ENCODE measurements at regions not wholly inside any gene's neighbourhood (a gene's known extent, or its start where the extent isn't known, plus 50 kb on each side); places are given as distances from the start of the nearest gene placed in this dataset.

DNA sequence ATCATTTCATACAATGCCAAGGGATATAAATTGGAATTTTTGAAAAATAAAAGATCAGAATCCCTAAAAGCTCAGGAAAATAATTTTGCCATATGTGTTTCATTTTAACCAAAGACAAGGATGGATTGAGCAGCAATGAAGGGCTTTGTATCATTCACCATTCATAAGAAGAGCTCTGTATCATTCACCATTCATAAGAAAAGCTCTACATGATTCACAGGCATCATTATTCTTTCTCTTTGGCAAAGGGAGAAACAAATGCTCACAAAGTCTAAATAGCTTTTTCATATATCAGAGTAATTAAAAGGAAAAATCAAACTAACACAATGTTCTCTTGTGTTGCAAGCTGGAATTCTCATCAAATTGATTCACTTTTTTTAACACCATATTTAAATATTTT, 169.1 kb upstream of the MC4R start:
- no peaks in the 10 kb centered on the region for H3K27me3 ChIP-seq (ENCODE audit: control insufficient read depth in 2 of 2, insufficient read depth in 1 of 2, low read length in 1 of 2)
- no peaks in the 10 kb centered on the region for H3K9me3 ChIP-seq (ENCODE audit: control insufficient read depth in 2 of 2, insufficient read depth in 1 of 2, low read length in 1 of 2)
- no peak overlapping the region for H3K27ac ChIP-seq (ENCODE audit: low read depth in 1 of 2, low read length in 1 of 2)
- no peak overlapping the region for H3K4me3 ChIP-seq (ENCODE audit: low read length in 2 of 2)
- no peaks in the 10 kb centered on the region for H3K36me3 ChIP-seq (ENCODE audit: control insufficient read depth in 2 of 2, insufficient read depth in 2 of 2, low read length in 1 of 2)
- DNase-seq (ENCODE audit: low read depth in 6 of 9, low spot score in 9 of 9): no peak
- H3K4me1 ChIP-seq (ENCODE audit: control insufficient read depth in 2 of 2, insufficient read depth in 2 of 2, low read length in 2 of 2): no peaks in the 10 kb centered on the region

DNA sequence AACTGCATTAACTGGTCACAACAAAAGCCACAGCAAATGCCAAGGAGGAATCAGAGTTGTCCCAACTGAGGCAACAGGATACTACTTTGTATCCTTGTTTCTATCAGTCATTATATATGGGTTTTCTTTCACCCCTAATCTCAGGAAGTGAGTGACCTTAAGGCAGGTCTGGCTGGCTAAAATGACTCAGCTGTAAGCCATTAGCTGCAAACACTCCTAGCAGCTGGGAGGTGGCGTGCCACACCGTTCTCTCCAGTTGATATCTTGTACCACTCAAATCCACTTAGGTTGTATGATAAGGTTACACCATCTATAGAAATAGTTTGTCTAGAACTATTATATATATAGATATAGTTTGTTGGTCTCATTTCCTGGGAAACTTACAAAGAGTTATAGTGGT, 171.1 kb upstream of the MC4R start:
- no peaks in the 10 kb centered on the region for H3K27me3 ChIP-seq (ENCODE audit: control insufficient read depth in 2 of 2, insufficient read depth in 1 of 2, low read length in 1 of 2)
- 97% methylated on average over 2 of the region's 2 CpGs for WGBS
- no peak overlapping the region for H3K4me3 ChIP-seq (ENCODE audit: low read length in 2 of 2)
- no peaks in the 10 kb centered on the region for H3K4me1 ChIP-seq (ENCODE audit: control insufficient read depth in 2 of 2, insufficient read depth in 2 of 2, low read length in 2 of 2)
- DNase-seq (ENCODE audit: low read depth in 6 of 9, low spot score in 9 of 9): no peak
- no peak overlapping the region for H3K27ac ChIP-seq (ENCODE audit: low read depth in 1 of 2, low read length in 1 of 2)
- H3K9me3 ChIP-seq (ENCODE audit: control insufficient read depth in 2 of 2, insufficient read depth in 1 of 2, low read length in 1 of 2): no peaks in the 10 kb centered on the region
- H3K36me3 ChIP-seq (ENCODE audit: control insufficient read depth in 2 of 2, insufficient read depth in 2 of 2, low read length in 1 of 2): no peaks in the 10 kb centered on the region

DNA sequence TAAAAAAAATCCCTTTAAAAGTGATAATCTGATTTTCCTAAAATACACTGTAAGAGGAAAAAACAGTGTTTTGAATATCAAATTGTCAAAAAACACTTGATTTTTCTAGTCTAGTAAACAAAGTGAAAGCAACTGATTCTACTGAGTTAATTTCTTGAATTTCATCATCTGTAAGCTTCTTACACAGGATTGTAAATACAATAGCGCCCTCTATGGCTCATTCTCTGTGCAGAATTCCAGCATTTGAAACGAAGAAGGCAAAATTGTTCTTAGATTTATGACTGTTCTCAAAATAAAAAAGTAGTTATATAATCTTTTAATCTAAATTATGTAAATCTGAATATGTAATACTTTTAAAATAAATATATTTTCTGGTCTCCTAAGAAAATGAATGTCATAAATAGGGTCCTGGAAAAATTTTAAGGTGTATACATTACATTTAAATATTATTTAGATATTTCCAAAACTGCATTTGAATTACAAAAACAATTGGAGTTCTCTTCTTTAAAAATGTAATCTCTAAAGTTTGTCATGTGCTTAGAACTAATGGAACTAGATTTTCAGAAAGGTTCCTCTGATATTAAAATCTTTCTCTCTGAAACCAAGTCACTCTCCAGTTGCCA, 176.9 kb upstream of the MC4R start:
- 1% methylated on average over 2 of the region's 2 CpGs for WGBS
- H3K9me3 ChIP-seq (ENCODE audit: control insufficient read depth in 2 of 2, insufficient read depth in 1 of 2, low read length in 1 of 2): peaks cover 0 to 12% of the 10 kb centered on the region in 2 donors
- no peak overlapping the region for H3K27ac ChIP-seq (ENCODE audit: low read depth in 1 of 2, low read length in 1 of 2)
- no peaks in the 10 kb centered on the region for H3K36me3 ChIP-seq (ENCODE audit: control insufficient read depth in 2 of 2, insufficient read depth in 2 of 2, low read length in 1 of 2)
- no peaks in the 10 kb centered on the region for H3K4me1 ChIP-seq (ENCODE audit: control insufficient read depth in 2 of 2, insufficient read depth in 2 of 2, low read length in 2 of 2)
- DNase-seq (ENCODE audit: low read depth in 6 of 9, low spot score in 9 of 9): peak in 8 of 9 donors; percentile 23 to 79 (median 35)
- H3K4me3 ChIP-seq (ENCODE audit: low read length in 2 of 2): no peak overlapping the region
- H3K27me3 ChIP-seq (ENCODE audit: control insufficient read depth in 2 of 2, insufficient read depth in 1 of 2, low read length in 1 of 2): no peaks in the 10 kb centered on the region

DNA sequence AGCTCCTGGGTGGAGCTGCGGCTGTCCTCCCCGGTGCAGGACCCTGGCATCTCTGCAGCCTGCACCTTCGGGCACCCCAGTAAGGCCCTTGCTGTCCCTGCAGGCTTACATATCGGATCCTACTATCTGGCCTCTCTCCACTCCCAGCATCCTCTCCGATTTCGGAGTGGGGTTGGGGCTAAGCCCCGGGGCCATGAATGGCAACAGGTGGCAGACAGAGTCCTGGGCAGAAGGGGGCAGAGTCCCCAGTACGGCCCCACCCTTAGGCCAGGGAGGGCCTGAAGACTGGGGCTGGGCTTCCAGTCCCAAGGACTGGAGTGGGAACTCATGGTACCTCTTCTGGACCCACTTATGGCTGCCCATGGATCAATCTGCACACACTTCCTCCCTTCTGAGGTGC, 180.4 kb upstream of the MC4R start:
- no peak for DNase-seq (ENCODE audit: low read depth in 6 of 9, low spot score in 9 of 9)
- Histone ChIP-seq H3K9me3 (ENCODE audit: control insufficient read depth in 2 of 2, insufficient read depth in 1 of 2, low read length in 1 of 2) (peaks cover 0 to 22% of the 10 kb centered on the region in 2 donors), H3K36me3 (ENCODE audit: control insufficient read depth in 2 of 2, insufficient read depth in 2 of 2, low read length in 1 of 2) (no peaks in the 10 kb centered on the region), H3K4me1 (ENCODE audit: control insufficient read depth in 2 of 2, insufficient read depth in 2 of 2, low read length in 2 of 2) (peaks cover 0 to 4% of the 10 kb centered on the region in 2 donors), H3K27ac (ENCODE audit: low read depth in 1 of 2, low read length in 1 of 2) (no peak overlapping the region), H3K4me3 (ENCODE audit: low read length in 2 of 2) (no peak overlapping the region), H3K27me3 (ENCODE audit: control insufficient read depth in 2 of 2, insufficient read depth in 1 of 2, low read length in 1 of 2) (no peaks in the 10 kb centered on the region)
- WGBS: 95% methylated on average over 8 of the region's 8 CpGs

DNA sequence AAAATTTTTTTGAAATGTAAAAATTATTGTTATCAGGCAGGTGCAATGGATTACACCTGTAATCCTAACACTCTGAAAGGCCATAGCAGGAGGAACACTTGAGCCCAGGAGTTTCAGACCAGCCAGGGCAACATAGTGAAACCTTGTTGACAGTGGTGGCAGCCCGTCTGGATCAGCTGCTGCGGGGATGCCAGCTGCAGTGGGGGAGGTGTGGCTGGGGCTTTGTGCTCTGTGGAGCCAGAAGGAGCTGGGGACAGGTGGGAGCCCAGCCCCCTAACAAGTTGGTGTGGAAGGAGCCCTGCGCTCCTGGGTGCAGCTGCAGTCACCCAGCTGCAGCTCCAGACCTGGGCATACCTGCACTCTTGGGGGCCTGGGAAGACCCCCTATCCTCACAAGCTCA, 182.4 kb upstream of the MC4R start:
- H3K27ac ChIP-seq (ENCODE audit: low read depth in 1 of 2, low read length in 1 of 2): no peak overlapping the region

DNA sequence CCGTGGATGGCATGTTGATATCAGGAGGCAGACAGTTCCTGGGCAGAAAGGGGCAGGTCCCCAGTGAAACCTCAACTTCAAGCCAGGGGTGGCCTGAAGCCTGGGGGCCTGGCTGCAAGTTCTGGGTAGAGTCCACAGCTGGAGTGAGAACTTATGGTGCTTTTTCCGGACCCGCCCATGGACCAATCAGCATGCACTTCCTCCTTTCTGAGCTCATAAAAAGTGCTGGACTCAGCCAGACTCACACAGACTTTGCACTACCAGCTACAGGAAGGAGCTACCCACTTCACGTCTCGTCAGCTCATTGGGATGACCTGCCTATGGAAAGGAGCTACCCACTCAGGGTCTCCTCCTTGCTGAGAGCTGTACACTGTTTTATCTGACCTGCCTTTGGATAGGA, 183.1 kb upstream of the MC4R start:
- H3K4me3 ChIP-seq (ENCODE audit: low read length in 2 of 2): no peak overlapping the region
- peaks cover 0 to 22% of the 10 kb centered on the region in 2 donors for H3K9me3 ChIP-seq (ENCODE audit: control insufficient read depth in 2 of 2, insufficient read depth in 1 of 2, low read length in 1 of 2)
- DNase-seq (ENCODE audit: low read depth in 6 of 9, low spot score in 9 of 9): no peak
- no peaks in the 10 kb centered on the region for H3K36me3 ChIP-seq (ENCODE audit: control insufficient read depth in 2 of 2, insufficient read depth in 2 of 2, low read length in 1 of 2)
- H3K27me3 ChIP-seq (ENCODE audit: control insufficient read depth in 2 of 2, insufficient read depth in 1 of 2, low read length in 1 of 2): no peaks in the 10 kb centered on the region
- peaks cover 0 to 4% of the 10 kb centered on the region in 2 donors for H3K4me1 ChIP-seq (ENCODE audit: control insufficient read depth in 2 of 2, insufficient read depth in 2 of 2, low read length in 2 of 2)
- H3K27ac ChIP-seq (ENCODE audit: low read depth in 1 of 2, low read length in 1 of 2): no peak overlapping the region
- 93% methylated on average over 5 of the region's 5 CpGs for WGBS

More for the DNA sequence above, 182.4 kb upstream of the MC4R start:
- H3K9me3 ChIP-seq (ENCODE audit: control insufficient read depth in 2 of 2, insufficient read depth in 1 of 2, low read length in 1 of 2): peaks cover 0 to 22% of the 10 kb centered on the region in 2 donors
- DNase-seq (ENCODE audit: low read depth in 6 of 9, low spot score in 9 of 9): peak in 6 of 9 donors; percentile 4 to 63 (median 26)
- H3K4me1 ChIP-seq (ENCODE audit: control insufficient read depth in 2 of 2, insufficient read depth in 2 of 2, low read length in 2 of 2): peaks cover 0 to 4% of the 10 kb centered on the region in 2 donors
- WGBS: 44% methylated on average over 3 of the region's 3 CpGs
- no peak overlapping the region for H3K4me3 ChIP-seq (ENCODE audit: low read length in 2 of 2)
- no peaks in the 10 kb centered on the region for H3K36me3 ChIP-seq (ENCODE audit: control insufficient read depth in 2 of 2, insufficient read depth in 2 of 2, low read length in 1 of 2)
- no peaks in the 10 kb centered on the region for H3K27me3 ChIP-seq (ENCODE audit: control insufficient read depth in 2 of 2, insufficient read depth in 1 of 2, low read length in 1 of 2)

DNA sequence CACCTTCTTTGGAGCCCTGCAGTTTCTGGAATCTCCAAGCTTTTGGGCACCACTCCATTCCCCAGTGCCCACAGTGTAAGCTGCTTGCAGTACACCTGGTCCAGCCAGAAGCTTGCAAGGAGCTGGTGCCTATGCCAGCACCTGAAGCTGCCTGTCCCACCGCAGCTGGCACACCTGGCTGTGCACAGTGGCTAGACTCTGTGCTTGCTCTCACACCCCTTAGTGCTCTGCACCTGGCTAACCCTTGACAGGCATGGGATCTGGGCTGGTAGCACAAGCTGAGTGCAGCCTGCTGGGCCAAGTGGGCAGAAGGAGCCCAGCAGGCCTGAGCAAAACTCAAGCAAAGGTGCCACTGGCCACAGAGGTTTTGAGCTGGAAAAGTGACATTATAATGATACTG, 183.8 kb upstream of the MC4R start:
- no peaks in the 10 kb centered on the region for H3K27me3 ChIP-seq (ENCODE audit: control insufficient read depth in 2 of 2, insufficient read depth in 1 of 2, low read length in 1 of 2)
- no peaks in the 10 kb centered on the region for H3K36me3 ChIP-seq (ENCODE audit: control insufficient read depth in 2 of 2, insufficient read depth in 2 of 2, low read length in 1 of 2)
- 93% methylated on average over 1 of the region's 1 CpG for WGBS
- no peak for DNase-seq (ENCODE audit: low read depth in 6 of 9, low spot score in 9 of 9)
- peaks cover 0 to 4% of the 10 kb centered on the region in 2 donors for H3K4me1 ChIP-seq (ENCODE audit: control insufficient read depth in 2 of 2, insufficient read depth in 2 of 2, low read length in 2 of 2)
- H3K9me3 ChIP-seq (ENCODE audit: control insufficient read depth in 2 of 2, insufficient read depth in 1 of 2, low read length in 1 of 2): peaks cover 0 to 22% of the 10 kb centered on the region in 2 donors
- H3K27ac ChIP-seq (ENCODE audit: low read depth in 1 of 2, low read length in 1 of 2): no peak overlapping the region
- no peak overlapping the region for H3K4me3 ChIP-seq (ENCODE audit: low read length in 2 of 2)

DNA sequence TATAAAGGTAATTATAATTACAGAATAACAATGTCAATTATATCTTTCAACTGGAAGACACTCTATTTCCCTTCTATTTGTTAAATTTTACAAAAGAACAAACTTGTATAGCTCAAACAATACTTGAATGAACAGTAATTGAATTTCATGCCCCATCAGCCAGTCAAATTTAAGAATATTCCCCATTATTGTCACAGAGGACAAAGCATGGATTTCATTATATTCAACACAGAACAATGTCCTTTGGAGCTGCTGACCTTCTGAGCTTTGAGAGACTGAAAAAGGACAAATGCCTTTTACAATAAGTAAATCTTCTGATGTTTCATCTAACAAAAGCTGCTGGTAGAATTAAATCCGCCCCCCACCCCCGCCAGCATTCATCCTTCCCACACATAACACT, 187.5 kb upstream of the MC4R start:
- H3K27ac ChIP-seq (ENCODE audit: low read depth in 1 of 2, low read length in 1 of 2): no peak overlapping the region
- 38% methylated on average over 2 of the region's 2 CpGs for WGBS
- H3K36me3 ChIP-seq (ENCODE audit: control insufficient read depth in 2 of 2, insufficient read depth in 2 of 2, low read length in 1 of 2): no peaks in the 10 kb centered on the region
- peaks cover 0 to under 1% of the 10 kb centered on the region in 2 donors for H3K4me1 ChIP-seq (ENCODE audit: control insufficient read depth in 2 of 2, insufficient read depth in 2 of 2, low read length in 2 of 2)
- H3K27me3 ChIP-seq (ENCODE audit: control insufficient read depth in 2 of 2, insufficient read depth in 1 of 2, low read length in 1 of 2): no peaks in the 10 kb centered on the region
- no peak for DNase-seq (ENCODE audit: low read depth in 6 of 9, low spot score in 9 of 9)
- peaks cover 0 to 9% of the 10 kb centered on the region in 2 donors for H3K9me3 ChIP-seq (ENCODE audit: control insufficient read depth in 2 of 2, insufficient read depth in 1 of 2, low read length in 1 of 2)
- no peak overlapping the region for H3K4me3 ChIP-seq (ENCODE audit: low read length in 2 of 2)

DNA sequence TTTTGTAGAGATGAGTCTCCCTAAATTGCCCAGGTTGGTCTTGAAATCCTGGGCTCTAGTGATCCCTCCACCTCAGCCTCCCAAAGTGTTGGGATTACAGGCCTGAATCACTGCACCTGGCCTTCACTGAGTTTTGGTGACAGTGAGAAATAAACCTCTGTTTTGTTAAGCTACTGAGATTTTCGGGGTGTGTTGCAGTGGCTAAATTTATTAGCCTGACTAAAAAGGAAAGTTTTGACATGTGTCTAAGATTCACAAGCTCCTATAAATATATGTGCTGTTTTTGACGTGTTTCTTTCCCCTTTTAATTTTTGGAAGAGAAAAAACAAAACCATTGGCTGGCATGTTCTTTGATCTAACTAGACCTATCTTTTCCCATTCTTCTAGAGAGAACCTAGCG, 190.5 kb upstream of the MC4R start:
- no peaks in the 10 kb centered on the region for H3K27me3 ChIP-seq (ENCODE audit: control insufficient read depth in 2 of 2, insufficient read depth in 1 of 2, low read length in 1 of 2)
- DNase-seq (ENCODE audit: low read depth in 6 of 9, low spot score in 9 of 9): no peak
- no peaks in the 10 kb centered on the region for H3K9me3 ChIP-seq (ENCODE audit: control insufficient read depth in 2 of 2, insufficient read depth in 1 of 2, low read length in 1 of 2)
- no peaks in the 10 kb centered on the region for H3K36me3 ChIP-seq (ENCODE audit: control insufficient read depth in 2 of 2, insufficient read depth in 2 of 2, low read length in 1 of 2)
- H3K4me3 ChIP-seq (ENCODE audit: low read length in 2 of 2): no peak overlapping the region
- 94% methylated on average over 3 of the region's 3 CpGs for WGBS
- H3K27ac ChIP-seq (ENCODE audit: low read depth in 1 of 2, low read length in 1 of 2): no peak overlapping the region
- no peaks in the 10 kb centered on the region for H3K4me1 ChIP-seq (ENCODE audit: control insufficient read depth in 2 of 2, insufficient read depth in 2 of 2, low read length in 2 of 2)
